PC-3 (cell line): ENCODE measurements at regions not wholly inside any gene's neighbourhood (a gene's known extent, or its start where the extent isn't known, plus 50 kb on each side); places are given as distances from the start of the nearest gene placed in this dataset.

Experiments
- ATAC-seq: fragments of 200-7000 bp; cut with Tn5 transposase; 2 replicates; pipeline ENCODE4 v1.9.1; 2020; ENCODE audit warnings: mild to moderate bottlenecking, moderate library complexity
- BruUV-seq: library from RNA; stranded (reverse); fragments of 400-500 nt; replicated peaks from 2 replicates; lab custom pipeline; 2021; lab: Mats Ljungman, UMichigan
- CTCF ChIA-PET: fragments of 300-600 bp; sonication (Branson Sonifier 250); formaldehyde crosslinking; loops from one replicate; lab custom pipeline; 2022; ENCODE audit warnings: antibody characterized with exemption; lab: Charles Lee
- POLR2A ChIA-PET: fragments of 300-600 bp; sonication (Branson Sonifier 250); formaldehyde crosslinking; loops from one replicate; lab custom pipeline; 2022; ENCODE audit warnings: antibody characterized with exemption; ENCODE audit not compliant: unreplicated experiment; lab: Charles Lee
- DNase-seq: peaks from one replicate; pipeline ENCODE4 v3.0.0-alpha.2; 2015
- H2AFZ ChIP-seq: fragments of 300-600 bp; sonication (generic); 2 replicates; pipeline ENCODE4 v1.6.0; 2016; ENCODE audit warnings: antibody characterized with exemption, low read length
- H3F3A ChIP-seq: fragments of 300-600 bp; sonication (generic); one replicate; pipeline ENCODE4 v1.6.0; 2017; ENCODE audit warnings: antibody characterized with exemption, low read length, control low read depth, mild to moderate bottlenecking; ENCODE audit not compliant: unreplicated experiment
- H3K27ac ChIP-seq: fragments of 300-600 bp; sonication (generic); 2 replicates; pipeline ENCODE4 v1.5.1; 2016; ENCODE audit warnings: mild to moderate bottlenecking, low read length
- H3K27me3 ChIP-seq: fragments of 300-600 bp; sonication (generic); 2 replicates; pipeline ENCODE4 v1.6.1; 2016; ENCODE audit warnings: low read length, mixed read lengths
- H3K36me3 ChIP-seq: fragments of 300-600 bp; sonication (generic); 2 replicates; pipeline ENCODE4 v1.6.1; 2016; ENCODE audit warnings: low read depth, mixed run types, low read length, mixed read lengths
- H3K4me1 ChIP-seq: fragments of 300-600 bp; sonication (generic); 2 replicates; pipeline ENCODE4 v1.5.1; 2016; ENCODE audit warnings: low read length; ENCODE audit not compliant: insufficient read depth
- H3K4me2 ChIP-seq: fragments of 300-600 bp; sonication (generic); 2 replicates; pipeline ENCODE4 v1.6.0; 2016; ENCODE audit warnings: low read length
- H3K4me3 ChIP-seq: fragments of 300-600 bp; sonication (generic); 2 replicates; pipeline ENCODE4 v1.5.1; 2016; ENCODE audit warnings: mild to moderate bottlenecking, low read length, mixed read lengths
- H3K79me2 ChIP-seq: fragments of 300-600 bp; sonication (generic); 2 replicates; pipeline ENCODE4 v1.6.1; 2017; ENCODE audit warnings: low read length, mixed read lengths
- H3K9ac ChIP-seq: fragments of 300-600 bp; sonication (generic); 2 replicates; pipeline ENCODE4 v1.6.0; 2016; ENCODE audit warnings: mild to moderate bottlenecking, low read length
- H3K9me2 ChIP-seq: fragments of 300-600 bp; sonication (generic); replicated peaks from 2 replicates; pipeline ENCODE4 v1.6.1; 2016; ENCODE audit warnings: mixed run types, low read length, mixed read lengths
- H3K9me3 ChIP-seq: fragments of 300-600 bp; sonication (generic); 2 replicates; pipeline ENCODE4 v1.6.1; 2016; ENCODE audit warnings: low read length, mixed read lengths
- H4K20me1 ChIP-seq: fragments of 300-600 bp; sonication (generic); 2 replicates; pipeline ENCODE4 v1.6.1; 2016; ENCODE audit warnings: low read length, mixed read lengths
- EZH2 ChIP-seq: fragments of 300-600 bp; sonication (generic); IDR thresholded peaks from one replicate; pipeline ENCODE4 v1.6.1; 2017; ENCODE audit warnings: antibody characterized with exemption, mild to moderate bottlenecking, low read length; ENCODE audit not compliant: unreplicated experiment
- EZH2phosphoT487 ChIP-seq: fragments of 300-600 bp; sonication (generic); IDR thresholded peaks from 2 replicates; pipeline ENCODE4 v1.6.1; 2018; ENCODE audit warnings: mild to moderate bottlenecking, antibody characterized with exemption, low read length, borderline replicate concordance
- intact Hi-C: fragments of 100-400 bp; cut with micrococcal nuclease; formaldehyde crosslinking; loops from 2 replicates; pipeline ENCODE4 v1.9.0; 2023
- TF ChIP-seq, protein P1 (sequence below): fragments of 300-600 bp; sonication (generic); conservative IDR thresholded peaks from 2 replicates; pipeline ENCODE4 v1.5.1; 2017; ENCODE audit warnings: antibody characterized with exemption, low read depth, mild to moderate bottlenecking, low read length

DNA sequence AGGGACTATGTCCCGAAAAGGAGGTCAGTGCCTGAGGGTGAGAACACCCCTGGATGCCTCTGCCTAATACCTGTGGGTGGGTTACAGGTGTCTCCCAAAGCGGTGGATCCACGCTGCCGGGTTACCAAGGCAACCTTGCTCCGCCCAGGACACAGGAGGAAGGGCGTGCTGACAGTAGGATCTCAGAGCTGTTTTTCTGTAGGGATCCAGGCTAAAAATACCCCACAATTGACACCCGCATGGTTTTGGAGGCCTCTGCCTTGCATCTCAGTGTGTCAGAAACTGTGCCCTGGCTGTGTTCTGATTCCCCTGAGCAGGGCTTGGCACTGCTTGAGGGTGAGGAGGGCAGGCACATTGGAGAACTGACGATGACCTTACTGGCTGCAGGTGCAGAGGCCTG lies 118.0 kb downstream of the IER5 start:
- CTCF ChIA-PET: no interaction called here

DNA sequence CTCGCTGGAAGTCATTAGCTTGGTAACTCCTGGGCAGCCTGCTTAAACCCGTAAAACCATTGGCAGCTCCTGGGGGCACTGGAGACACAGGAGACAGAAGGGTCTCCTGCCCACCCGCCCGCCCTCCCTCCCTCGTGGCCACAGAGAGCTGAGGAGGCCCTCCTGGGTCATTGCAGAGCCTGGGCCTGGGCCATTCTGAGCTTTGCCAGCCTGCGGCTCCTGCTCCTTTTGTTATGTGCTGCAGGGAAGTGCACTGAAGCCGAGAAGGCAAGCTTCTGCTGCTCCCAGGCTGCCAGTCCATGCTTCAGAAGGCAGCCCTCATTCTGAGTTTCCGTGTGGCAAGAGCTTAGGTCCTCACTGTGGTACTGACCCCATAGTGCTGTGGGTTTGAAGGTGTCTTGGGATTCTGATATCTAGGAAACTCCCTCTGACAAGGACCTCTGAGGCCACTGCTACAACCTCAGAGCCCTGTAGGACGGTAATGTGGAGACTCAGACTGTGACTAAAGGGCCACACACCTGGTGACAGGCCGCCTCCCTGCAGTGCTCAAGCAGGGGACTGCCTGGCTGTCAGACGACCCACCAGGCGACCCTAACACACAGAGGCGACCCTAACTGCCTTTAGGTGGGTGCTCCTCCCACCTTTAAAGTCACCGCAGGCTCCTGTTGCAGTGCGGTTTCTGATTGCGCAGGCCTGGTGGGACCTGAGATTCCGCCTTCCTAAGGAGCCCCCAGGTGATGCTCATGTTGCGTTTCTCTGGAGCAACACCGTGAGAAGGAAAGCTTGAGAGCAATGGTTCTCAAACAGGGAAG lies 118.7 kb downstream of the IER5 start:
- Histone ChIP-seq H3F3A (no peaks in the 10 kb centered on the region), H3K4me1 (no peaks in the 10 kb centered on the region), H3K27me3 (0 out of 2 replicates have a peak, but pooled peaks cover 9% of the 10 kb centered on the region), H4K20me1 (no peaks in the 10 kb centered on the region), H3K4me2 (no peak overlapping the region), H2AFZ (no peak overlapping the region), H3K9me3 (no peaks in the 10 kb centered on the region), H3K4me3 (no peak overlapping the region), H3K9ac (no peak overlapping the region), H3K27ac (no peak overlapping the region), H3K79me2 (no peaks in the 10 kb centered on the region), H3K36me3 (no peaks in the 10 kb centered on the region), H3K9me2 (no peaks in the 10 kb centered on the region)
- no peak for DNase-seq
- BruUV-seq: no TSS peak
- intact Hi-C loops: no loop called here
- no peak for ATAC-seq
- POLR2A ChIA-PET: no interaction called here
- CTCF ChIA-PET: no interaction called here
- TF ChIP-seq EZH2phosphoT487 (no peak), EZH2 (no peak)
- TF ChIP-seq, protein P1, sequence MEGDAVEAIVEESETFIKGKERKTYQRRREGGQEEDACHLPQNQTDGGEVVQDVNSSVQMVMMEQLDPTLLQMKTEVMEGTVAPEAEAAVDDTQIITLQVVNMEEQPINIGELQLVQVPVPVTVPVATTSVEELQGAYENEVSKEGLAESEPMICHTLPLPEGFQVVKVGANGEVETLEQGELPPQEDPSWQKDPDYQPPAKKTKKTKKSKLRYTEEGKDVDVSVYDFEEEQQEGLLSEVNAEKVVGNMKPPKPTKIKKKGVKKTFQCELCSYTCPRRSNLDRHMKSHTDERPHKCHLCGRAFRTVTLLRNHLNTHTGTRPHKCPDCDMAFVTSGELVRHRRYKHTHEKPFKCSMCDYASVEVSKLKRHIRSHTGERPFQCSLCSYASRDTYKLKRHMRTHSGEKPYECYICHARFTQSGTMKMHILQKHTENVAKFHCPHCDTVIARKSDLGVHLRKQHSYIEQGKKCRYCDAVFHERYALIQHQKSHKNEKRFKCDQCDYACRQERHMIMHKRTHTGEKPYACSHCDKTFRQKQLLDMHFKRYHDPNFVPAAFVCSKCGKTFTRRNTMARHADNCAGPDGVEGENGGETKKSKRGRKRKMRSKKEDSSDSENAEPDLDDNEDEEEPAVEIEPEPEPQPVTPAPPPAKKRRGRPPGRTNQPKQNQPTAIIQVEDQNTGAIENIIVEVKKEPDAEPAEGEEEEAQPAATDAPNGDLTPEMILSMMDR: no peak

More for the DNA sequence above, 118.0 kb downstream of the IER5 start:
- Histone ChIP-seq H3K9ac (no peak overlapping the region), H3K9me2 (no peaks in the 10 kb centered on the region), H3K4me3 (no peak overlapping the region), H3K27me3 (0 out of 2 replicates have a peak, but pooled peaks cover 9% of the 10 kb centered on the region), H3F3A (no peaks in the 10 kb centered on the region), H2AFZ (no peak overlapping the region), H4K20me1 (no peaks in the 10 kb centered on the region), H3K9me3 (no peaks in the 10 kb centered on the region), H3K79me2 (no peaks in the 10 kb centered on the region), H3K36me3 (no peaks in the 10 kb centered on the region), H3K4me1 (no peaks in the 10 kb centered on the region), H3K4me2 (no peak overlapping the region), H3K27ac (no peak overlapping the region)
- TF ChIP-seq, protein P1: no peak
- TF ChIP-seq EZH2phosphoT487 (no peak), EZH2 (no peak)
- DNase-seq (no peak), ATAC-seq (no peak)
- intact Hi-C loops: no loop called here
- POLR2A ChIA-PET: no interaction called here
- no TSS peak for BruUV-seq

DNA sequence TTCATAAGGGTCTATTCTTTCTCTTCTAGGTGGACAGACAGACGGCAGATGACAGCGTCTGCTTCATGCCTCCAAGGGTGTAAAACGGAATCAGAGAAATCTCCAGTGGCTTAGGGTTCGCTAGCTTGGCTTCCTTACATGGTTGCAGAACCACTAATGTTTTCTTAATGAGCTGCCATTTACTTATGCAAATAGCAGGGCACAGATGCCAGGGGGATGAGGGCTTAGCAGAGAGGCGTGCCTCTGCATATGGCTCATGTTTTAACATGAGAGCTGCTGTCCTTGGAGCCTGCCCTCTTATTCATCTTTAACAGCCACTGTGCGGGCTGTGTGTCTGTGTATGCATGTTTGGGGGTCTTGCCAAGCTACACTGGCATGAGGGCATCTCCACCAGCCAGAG lies 119.6 kb downstream of the IER5 start:
- TF ChIP-seq EZH2 (no peak), EZH2phosphoT487 (no peak)
- TF ChIP-seq, protein P1: no peak
- Histone ChIP-seq H3K9ac (no peak overlapping the region), H3K4me3 (no peak overlapping the region), H3K9me2 (no peaks in the 10 kb centered on the region), H3F3A (no peaks in the 10 kb centered on the region), H3K79me2 (no peaks in the 10 kb centered on the region), H3K27me3 (0 out of 2 replicates have a peak, but pooled peaks cover 9% of the 10 kb centered on the region), H3K4me2 (no peak overlapping the region), H3K4me1 (no peaks in the 10 kb centered on the region), H4K20me1 (no peaks in the 10 kb centered on the region), H3K27ac (no peak overlapping the region), H2AFZ (no peak overlapping the region), H3K9me3 (no peaks in the 10 kb centered on the region), H3K36me3 (no peaks in the 10 kb centered on the region)
- intact Hi-C loops: no loop called here
- ATAC-seq: no peak
- no peak for DNase-seq
- BruUV-seq: no TSS peak
- ChIA-PET CTCF (no interaction called here), POLR2A (no interaction called here)
